ENCODE measurements at regions not wholly inside any gene's neighbourhood (a gene's known extent, or its start where the extent isn't known, plus 50 kb on each side); places are given as distances from the start of the nearest gene placed in this dataset.

- TF ChIP-seq DEAF1 (CRISPR knock-in tag; IDR thresholded peaks at IDR 0.05) (no peak), FIP1L1 (IDR thresholded peaks at IDR 0.05; ENCODE audit: low read depth, low read length, poor library complexity, severe bottlenecking) (no peak), ZNF121 (CRISPR knock-in tag; conservative IDR thresholded peaks at IDR 0.05) (no peak), MAFK (IDR thresholded peaks at IDR 0.05; ENCODE audit: low read length) (no peak), GABPA (tag; conservative IDR thresholded peaks at IDR 0.05; ENCODE audit: low read depth) (no peak), HES1 (IDR thresholded peaks at IDR 0.05; ENCODE audit: low read depth) (no peak), TCF7 (IDR thresholded peaks at IDR 0.05; ENCODE audit: borderline replicate concordance) (no peak), E2F4 (CRISPR knock-in tag; IDR thresholded peaks at IDR 0.05; ENCODE audit: low read depth) (no peak), NFYB (IDR thresholded peaks at IDR 0.05; ENCODE audit: extremely low read depth, insufficient read length) (no peak), ZNF274 (IDR thresholded peaks at IDR 0.05; ENCODE audit: borderline replicate concordance, low read depth, low read length) (no peak)
These were observed 156.0 kb downstream of the SEC61B start for GRCh38 chr9:99377790-99378775.
